ENCODE measurements at regions not wholly inside any gene's neighbourhood (a gene's known extent, or its start where the extent isn't known, plus 50 kb on each side); places are given as distances from the start of the nearest gene placed in this dataset.

- no peaks in the 10 kb centered on the region for H3K27me3 ChIP-seq (ENCODE audit: control insufficient read depth in 3 of 3, insufficient read depth in 3 of 3, low read depth in 1 of 3, low read length in 3 of 3)
- H3K4ac ChIP-seq (ENCODE audit: low read length) = no peak overlapping the region
- no peak overlapping the region for H3K4me2 ChIP-seq (ENCODE audit: insufficient read depth, low read length, poor library complexity, severe bottlenecking)
- no peak for DNase-seq (ENCODE audit: low spot score)
- H3K79me1 ChIP-seq (ENCODE audit: low read depth, low read length) = no peaks in the 10 kb centered on the region
- H3K18ac ChIP-seq (ENCODE audit: low read length) = no peak overlapping the region
- no CpG with 5 or more reads among the region's 5 CpGs for WGBS, 2 donors (ENCODE audit: extremely low coverage in 2 of 2, insufficient read length in 2 of 2, insufficient replicate concordance in 1 of 2)
- H4K91ac ChIP-seq (ENCODE audit: low read depth, low read length, poor library complexity) = no peak overlapping the region
- peaks cover 0 to 4% of the 10 kb centered on the region in 2 donors for H3K4me1 ChIP-seq (ENCODE audit: control insufficient read depth in 2 of 2, insufficient read depth in 1 of 2, low read depth in 1 of 2, low read length in 2 of 2)
- H4K8ac ChIP-seq (ENCODE audit: low read depth, low read length) = no peak overlapping the region
- H3K4me3 ChIP-seq (ENCODE audit: low read length in 2 of 2) = no peak overlapping the region
- H3K9ac ChIP-seq (ENCODE audit: low read depth, low read length, poor library complexity) = no peak overlapping the region
- H2BK12ac ChIP-seq (ENCODE audit: low read length) = no peak overlapping the region
- H3K9me3 ChIP-seq (replicated peaks in 1 of 2; ENCODE audit: control insufficient read depth in 2 of 2, insufficient read depth in 1 of 2, low read depth in 1 of 2, low read length in 2 of 2) = peaks cover 0 to 2% of the 10 kb centered on the region in 2 donors
- no peak overlapping the region for H2BK5ac ChIP-seq (ENCODE audit: low read length)
- H2AFZ ChIP-seq (ENCODE audit: low read length) = no peak overlapping the region
- H3K36me3 ChIP-seq (replicated peaks in 1 of 2; ENCODE audit: control insufficient read depth in 2 of 2, insufficient read depth in 2 of 2, low read length in 2 of 2) = no peaks in the 10 kb centered on the region
- H2BK15ac ChIP-seq (ENCODE audit: low read length) = no peak overlapping the region
- no peak overlapping the region for H2BK120ac ChIP-seq (ENCODE audit: low read depth, low read length)
- no peak overlapping the region for H3K27ac ChIP-seq (replicated peaks; ENCODE audit: low read length)
- H2AK5ac ChIP-seq (ENCODE audit: low read depth, low read length) = no peak overlapping the region
- H3K23ac ChIP-seq (ENCODE audit: low read depth, low read length, poor library complexity) = no peak overlapping the region
- no peak overlapping the region for H3K14ac ChIP-seq (ENCODE audit: low read length)
Observed at GRCh38 chr1:199751506-199751905, 276.0 kb upstream of the NR5A2 start.

GRCh38 chr1:199751962-199752687, 275.4 kb upstream of the NR5A2 start:
- Histone ChIP-seq H3K4me1 (ENCODE audit: control insufficient read depth in 2 of 2, insufficient read depth in 1 of 2, low read depth in 1 of 2, low read length in 2 of 2) (peaks cover 0 to 4% of the 10 kb centered on the region in 2 donors), H3K79me1 (ENCODE audit: low read depth, low read length) (no peaks in the 10 kb centered on the region), H2BK15ac (ENCODE audit: low read length) (no peak overlapping the region), H4K8ac (ENCODE audit: low read depth, low read length) (no peak overlapping the region), H4K91ac (ENCODE audit: low read depth, low read length, poor library complexity) (no peak overlapping the region), H3K27ac (replicated peaks; ENCODE audit: low read length) (no peak overlapping the region), H3K9me3 (replicated peaks in 1 of 2; ENCODE audit: control insufficient read depth in 2 of 2, insufficient read depth in 1 of 2, low read depth in 1 of 2, low read length in 2 of 2) (peaks cover 0 to 2% of the 10 kb centered on the region in 2 donors), H3K9ac (ENCODE audit: low read depth, low read length, poor library complexity) (no peak overlapping the region), H2BK12ac (ENCODE audit: low read length) (no peak overlapping the region), H3K18ac (ENCODE audit: low read length) (no peak overlapping the region), H2BK5ac (ENCODE audit: low read length) (no peak overlapping the region), H3K4me2 (ENCODE audit: insufficient read depth, low read length, poor library complexity, severe bottlenecking) (no peak overlapping the region), H3K4me3 (ENCODE audit: low read length in 2 of 2) (no peak overlapping the region), H3K14ac (ENCODE audit: low read length) (no peak overlapping the region), H2BK120ac (ENCODE audit: low read depth, low read length) (no peak overlapping the region), H2AK5ac (ENCODE audit: low read depth, low read length) (no peak overlapping the region), H3K27me3 (ENCODE audit: control insufficient read depth in 3 of 3, insufficient read depth in 3 of 3, low read depth in 1 of 3, low read length in 3 of 3) (no peaks in the 10 kb centered on the region), H3K23ac (ENCODE audit: low read depth, low read length, poor library complexity) (no peak overlapping the region), H2AFZ (ENCODE audit: low read length) (no peak overlapping the region), H3K4ac (ENCODE audit: low read length) (no peak overlapping the region), H3K36me3 (replicated peaks in 1 of 2; ENCODE audit: control insufficient read depth in 2 of 2, insufficient read depth in 2 of 2, low read length in 2 of 2) (no peaks in the 10 kb centered on the region)
- WGBS, 2 donors (ENCODE audit: extremely low coverage in 2 of 2, insufficient read length in 2 of 2, insufficient replicate concordance in 1 of 2) = no CpG with 5 or more reads among the region's 4 CpGs
- DNase-seq (ENCODE audit: low spot score) = no peak

GRCh38 chr1:199752688-199753027, 274.9 kb upstream of the NR5A2 start:
- Histone ChIP-seq H3K4me2 (ENCODE audit: insufficient read depth, low read length, poor library complexity, severe bottlenecking) (no peak overlapping the region), H4K8ac (ENCODE audit: low read depth, low read length) (no peak overlapping the region), H3K27me3 (ENCODE audit: control insufficient read depth in 3 of 3, insufficient read depth in 3 of 3, low read depth in 1 of 3, low read length in 3 of 3) (no peaks in the 10 kb centered on the region), H2BK15ac (ENCODE audit: low read length) (no peak overlapping the region), H3K4me3 (ENCODE audit: low read length in 2 of 2) (no peak overlapping the region), H3K9me3 (replicated peaks in 1 of 2; ENCODE audit: control insufficient read depth in 2 of 2, insufficient read depth in 1 of 2, low read depth in 1 of 2, low read length in 2 of 2) (peaks cover 0 to 2% of the 10 kb centered on the region in 2 donors), H3K27ac (replicated peaks; ENCODE audit: low read length) (no peak overlapping the region), H4K91ac (ENCODE audit: low read depth, low read length, poor library complexity) (no peak overlapping the region), H2AFZ (ENCODE audit: low read length) (no peak overlapping the region), H3K36me3 (replicated peaks in 1 of 2; ENCODE audit: control insufficient read depth in 2 of 2, insufficient read depth in 2 of 2, low read length in 2 of 2) (no peaks in the 10 kb centered on the region), H2BK120ac (ENCODE audit: low read depth, low read length) (no peak overlapping the region), H3K14ac (ENCODE audit: low read length) (no peak overlapping the region), H3K23ac (ENCODE audit: low read depth, low read length, poor library complexity) (no peak overlapping the region), H3K79me1 (ENCODE audit: low read depth, low read length) (no peaks in the 10 kb centered on the region), H3K4ac (ENCODE audit: low read length) (no peak overlapping the region), H3K9ac (ENCODE audit: low read depth, low read length, poor library complexity) (no peak overlapping the region), H2AK5ac (ENCODE audit: low read depth, low read length) (no peak overlapping the region), H3K4me1 (ENCODE audit: control insufficient read depth in 2 of 2, insufficient read depth in 1 of 2, low read depth in 1 of 2, low read length in 2 of 2) (peaks cover 0 to 4% of the 10 kb centered on the region in 2 donors), H2BK5ac (ENCODE audit: low read length) (no peak overlapping the region), H3K18ac (ENCODE audit: low read length) (no peak overlapping the region), H2BK12ac (ENCODE audit: low read length) (no peak overlapping the region)
- no CpG with 5 or more reads among the region's 2 CpGs for WGBS, 2 donors (ENCODE audit: extremely low coverage in 2 of 2, insufficient read length in 2 of 2, insufficient replicate concordance in 1 of 2)
- DNase-seq (ENCODE audit: low spot score) = no peak

GRCh38 chr1:199753513-199753912, 274.0 kb upstream of the NR5A2 start:
- Histone ChIP-seq H2BK5ac (ENCODE audit: low read length) (no peak overlapping the region), H3K18ac (ENCODE audit: low read length) (no peak overlapping the region), H4K8ac (ENCODE audit: low read depth, low read length) (no peak overlapping the region), H3K4me3 (ENCODE audit: low read length in 2 of 2) (no peak overlapping the region), H3K9me3 (replicated peaks in 1 of 2; ENCODE audit: control insufficient read depth in 2 of 2, insufficient read depth in 1 of 2, low read depth in 1 of 2, low read length in 2 of 2) (peaks cover 0 to 2% of the 10 kb centered on the region in 2 donors), H2BK120ac (ENCODE audit: low read depth, low read length) (no peak overlapping the region), H3K79me1 (ENCODE audit: low read depth, low read length) (no peaks in the 10 kb centered on the region), H3K27me3 (ENCODE audit: control insufficient read depth in 3 of 3, insufficient read depth in 3 of 3, low read depth in 1 of 3, low read length in 3 of 3) (no peaks in the 10 kb centered on the region), H3K4me1 (ENCODE audit: control insufficient read depth in 2 of 2, insufficient read depth in 1 of 2, low read depth in 1 of 2, low read length in 2 of 2) (no peaks in the 10 kb centered on the region), H3K23ac (ENCODE audit: low read depth, low read length, poor library complexity) (no peak overlapping the region), H3K4me2 (ENCODE audit: insufficient read depth, low read length, poor library complexity, severe bottlenecking) (no peak overlapping the region), H2AK5ac (ENCODE audit: low read depth, low read length) (no peak overlapping the region), H3K14ac (ENCODE audit: low read length) (no peak overlapping the region), H2AFZ (ENCODE audit: low read length) (no peak overlapping the region), H3K27ac (replicated peaks; ENCODE audit: low read length) (no peak overlapping the region), H2BK12ac (ENCODE audit: low read length) (no peak overlapping the region), H4K91ac (ENCODE audit: low read depth, low read length, poor library complexity) (no peak overlapping the region), H3K9ac (ENCODE audit: low read depth, low read length, poor library complexity) (no peak overlapping the region), H2BK15ac (ENCODE audit: low read length) (no peak overlapping the region), H3K36me3 (replicated peaks in 1 of 2; ENCODE audit: control insufficient read depth in 2 of 2, insufficient read depth in 2 of 2, low read length in 2 of 2) (no peaks in the 10 kb centered on the region), H3K4ac (ENCODE audit: low read length) (no peak overlapping the region)
- no peak for DNase-seq (ENCODE audit: low spot score)
- no CpG with 5 or more reads among the region's 2 CpGs for WGBS, 2 donors (ENCODE audit: extremely low coverage in 2 of 2, insufficient read length in 2 of 2, insufficient replicate concordance in 1 of 2)
